GM13977 (cell line): ENCODE measurements at regions not wholly inside any gene's neighbourhood (a gene's known extent, or its start where the extent isn't known, plus 50 kb on each side); places are given as distances from the start of the nearest gene placed in this dataset.
"Not testable (repeated sequence)": the region's sequence is repeated elsewhere in the genome, so short reads cannot be mapped to it uniquely, and the experiment has no call there.

Experiments used
- DNase-seq: peaks from one replicate; pipeline ENCODE4 v3.0.0; 2012; ENCODE audit warnings: low spot score
- CTCF ChIP-seq: IDR thresholded peaks from 2 replicates; pipeline ENCODE4 v1.5.1; 2012; ENCODE audit warnings: mild to moderate bottlenecking, control low read depth; ENCODE audit not compliant: insufficient read depth; ENCODE audit errors: extremely low read depth, missing control alignments
- in situ Hi-C: fragments of 300-500 bp; cut with MboI; formaldehyde crosslinking; loops from one replicate; pipeline ENCODE4 v1.12.0; 2022; ENCODE audit warnings: low sequenced_read_pairs, low pct_unique_long_range_greater_than_20kb, mixed read lengths, inconsistent platforms; ENCODE audit not compliant: unreplicated experiment

GRCh38 chr13:52565324-52565723 is 76.9 kb upstream of the HNRNPA1L2 start:
- DNase-seq, in situ Hi-C loops: not testable (repeated sequence)

- DNase-seq, in situ Hi-C loops: not testable (repeated sequence)
These were observed 72.2 kb upstream of the HNRNPA1L2 start for GRCh38 chr13:52569904-52570602.

GRCh38 chr13:52571163-52571562 is 71.1 kb upstream of the HNRNPA1L2 start:
- in situ Hi-C loops, DNase-seq: not testable (repeated sequence)

More at GRCh38 chr13:52569904-52570602, 72.2 kb upstream of the HNRNPA1L2 start:
- TF ChIP-seq CTCF = peak; percentile 41

- in situ Hi-C loops = not testable (repeated sequence)
- DNase-seq = peak; percentile 5
These were observed 59.3 kb upstream of the HNRNPA1L2 start for GRCh38 chr13:52582962-52583361.
